Gastrocnemius medialis (tissue), 4 donors: ENCODE measurements at regions not wholly inside any gene's neighbourhood (a gene's known extent, or its start where the extent isn't known, plus 50 kb on each side); places are given as distances from the start of the nearest gene placed in this dataset.
"Not testable (repeated sequence)": the region's sequence is repeated elsewhere in the genome, so short reads cannot be mapped to it uniquely, and the experiment has no call there.

Source experiments
- POLR2A ChIP-seq, 2 donors: fragments of 450-650 bp; IDR thresholded peaks; one replicate each; pipeline ENCODE4 v1.6.1; 2017; ENCODE audit warnings: antibody characterized with exemption in 2 of 2, mild to moderate bottlenecking in 2 of 2, moderate library complexity in 2 of 2
- TF ChIP-seq, protein P1 (sequence below), 5 experiments: fragments of 450-650 bp in 3 of 5; fragments of 200-600 bp in 2 of 5; sonication (generic) in 2 of 5; IDR thresholded peaks in 4 of 5; conservative IDR thresholded peaks in 1 of 5; 1 replicate in 4 of 5; 2 replicates in 1 of 5; pipeline ENCODE4 v1.5.1; 2016 to 2019; ENCODE audit warnings: antibody characterized with exemption in 5 of 5, mild to moderate bottlenecking in 3 of 5, moderate library complexity in 3 of 5

DNA sequence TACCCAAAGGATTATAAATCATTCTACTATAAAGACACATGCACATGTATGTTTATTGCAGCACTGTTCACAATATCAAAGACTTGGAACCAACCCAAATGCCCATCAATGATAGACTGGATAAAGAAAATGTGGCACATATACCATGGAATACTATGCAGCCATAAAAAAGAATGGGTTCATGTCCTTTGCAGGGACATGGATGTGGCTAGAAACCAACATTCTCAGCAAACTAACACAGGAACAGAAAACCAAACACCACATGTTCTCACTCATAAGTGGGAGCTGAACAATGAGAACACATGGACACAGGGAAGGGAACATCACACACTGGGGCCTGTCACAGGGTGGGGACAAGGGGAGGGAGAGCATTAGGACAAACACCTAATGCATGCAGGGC is 145.9 kb upstream of the RFC3 start:
- TF ChIP-seq, protein P1, sequence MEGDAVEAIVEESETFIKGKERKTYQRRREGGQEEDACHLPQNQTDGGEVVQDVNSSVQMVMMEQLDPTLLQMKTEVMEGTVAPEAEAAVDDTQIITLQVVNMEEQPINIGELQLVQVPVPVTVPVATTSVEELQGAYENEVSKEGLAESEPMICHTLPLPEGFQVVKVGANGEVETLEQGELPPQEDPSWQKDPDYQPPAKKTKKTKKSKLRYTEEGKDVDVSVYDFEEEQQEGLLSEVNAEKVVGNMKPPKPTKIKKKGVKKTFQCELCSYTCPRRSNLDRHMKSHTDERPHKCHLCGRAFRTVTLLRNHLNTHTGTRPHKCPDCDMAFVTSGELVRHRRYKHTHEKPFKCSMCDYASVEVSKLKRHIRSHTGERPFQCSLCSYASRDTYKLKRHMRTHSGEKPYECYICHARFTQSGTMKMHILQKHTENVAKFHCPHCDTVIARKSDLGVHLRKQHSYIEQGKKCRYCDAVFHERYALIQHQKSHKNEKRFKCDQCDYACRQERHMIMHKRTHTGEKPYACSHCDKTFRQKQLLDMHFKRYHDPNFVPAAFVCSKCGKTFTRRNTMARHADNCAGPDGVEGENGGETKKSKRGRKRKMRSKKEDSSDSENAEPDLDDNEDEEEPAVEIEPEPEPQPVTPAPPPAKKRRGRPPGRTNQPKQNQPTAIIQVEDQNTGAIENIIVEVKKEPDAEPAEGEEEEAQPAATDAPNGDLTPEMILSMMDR (IDR thresholded peaks at IDR 0.05 in 4 of 5, conservative IDR thresholded peaks at IDR 0.05 in 1 of 5), result not testable (repeated sequence)
- not testable (repeated sequence) for TF ChIP-seq POLR2A (IDR thresholded peaks at IDR 0.05)
